ENCODE measurements at regions not wholly inside any gene's neighbourhood (a gene's known extent, or its start where the extent isn't known, plus 50 kb on each side); places are given as distances from the start of the nearest gene placed in this dataset.
A peak's percentile ranks its signal among the peaks of the same experiment; 100 is the strongest.

GRCh38 chr5:33115467-33115866 is 325.3 kb upstream of the TARS1 start:
- H3K27ac ChIP-seq (ENCODE audit: low read depth, low read length), result no peak overlapping the region
- DNase-seq (ENCODE audit: low read depth) (peak; percentile 52), FAIRE-seq (no peak)
- H3K27ac Mint-ChIP-seq (ENCODE audit: unreplicated experiment), result no peak overlapping the region
- H3K9ac ChIP-seq (ENCODE audit: low read length), result no peak overlapping the region
- peaks cover 1% of the 10 kb centered on the region for H3K4me1 Mint-ChIP-seq (ENCODE audit: low read depth, unreplicated experiment)
- H3K4me3 ChIP-seq (ENCODE audit: insufficient read depth, low read depth, low read length), result no peak overlapping the region
- H3K27me3 Mint-ChIP-seq (ENCODE audit: low read depth, unreplicated experiment), result no peaks in the 10 kb centered on the region
- no peaks in the 10 kb centered on the region for H3K9me3 Mint-ChIP-seq (ENCODE audit: unreplicated experiment)
- no peak overlapping the region for H2AFZ ChIP-seq (ENCODE audit: low read depth, low read length)
- peaks cover 3% of the 10 kb centered on the region for H3K4me1 ChIP-seq (ENCODE audit: insufficient read depth, low read length)
- H3K4me3 Mint-ChIP-seq (ENCODE audit: unreplicated experiment), result no peak overlapping the region
- H3K79me2 ChIP-seq (ENCODE audit: insufficient read depth, low read length), result no peaks in the 10 kb centered on the region
- no peak overlapping the region for H3K4me2 ChIP-seq (ENCODE audit: low read length)
- H4K20me1 ChIP-seq (ENCODE audit: insufficient read depth, low read length), result no peaks in the 10 kb centered on the region
- no peaks in the 10 kb centered on the region for H3K9me3 ChIP-seq (ENCODE audit: insufficient read depth, low read depth, low read length)
- no peaks in the 10 kb centered on the region for H3K36me3 ChIP-seq (ENCODE audit: insufficient read depth, low read length)
- no peaks in the 10 kb centered on the region for H3K36me3 Mint-ChIP-seq (ENCODE audit: low read depth, unreplicated experiment)
- no peaks in the 10 kb centered on the region for H3K27me3 ChIP-seq (ENCODE audit: insufficient read depth, low read length)
- no peak for TF ChIP-seq CTCF (IDR thresholded peaks at IDR 0.05; ENCODE audit: insufficient read depth, low read depth, low read length)
- no peak for TF ChIP-seq EZH2 (IDR thresholded peaks at IDR 0.05; ENCODE audit: insufficient read depth, low read length)

- no peak for TF ChIP-seq CTCF (IDR thresholded peaks at IDR 0.05; ENCODE audit: insufficient read depth, low read depth, low read length)
- TF ChIP-seq EZH2 (IDR thresholded peaks at IDR 0.05; ENCODE audit: insufficient read depth, low read length), result no peak
- no peak overlapping the region for H3K27ac Mint-ChIP-seq (ENCODE audit: unreplicated experiment)
- Histone ChIP-seq H3K4me1 (ENCODE audit: insufficient read depth, low read length) (peaks cover 11% of the 10 kb centered on the region), H3K27me3 (ENCODE audit: insufficient read depth, low read length) (no peaks in the 10 kb centered on the region), H3K9ac (ENCODE audit: low read length) (no peak overlapping the region), H3K9me3 (ENCODE audit: insufficient read depth, low read depth, low read length) (no peaks in the 10 kb centered on the region), H3K36me3 (ENCODE audit: insufficient read depth, low read length) (no peaks in the 10 kb centered on the region), H4K20me1 (ENCODE audit: insufficient read depth, low read length) (no peaks in the 10 kb centered on the region), H3K4me2 (ENCODE audit: low read length) (no peak overlapping the region), H3K27ac (ENCODE audit: low read depth, low read length) (no peak overlapping the region), H3K79me2 (ENCODE audit: insufficient read depth, low read length) (no peaks in the 10 kb centered on the region), H2AFZ (ENCODE audit: low read depth, low read length) (no peak overlapping the region), H3K4me3 (ENCODE audit: insufficient read depth, low read depth, low read length) (no peak overlapping the region)
- H3K9me3 Mint-ChIP-seq (ENCODE audit: unreplicated experiment), result no peaks in the 10 kb centered on the region
- no peaks in the 10 kb centered on the region for H3K27me3 Mint-ChIP-seq (ENCODE audit: low read depth, unreplicated experiment)
- peaks cover 7% of the 10 kb centered on the region for H3K4me1 Mint-ChIP-seq (ENCODE audit: low read depth, unreplicated experiment)
- FAIRE-seq (peak; percentile 54), DNase-seq (ENCODE audit: low read depth) (peak; percentile 66)
- H3K4me3 Mint-ChIP-seq (ENCODE audit: unreplicated experiment), result no peak overlapping the region
- H3K36me3 Mint-ChIP-seq (ENCODE audit: low read depth, unreplicated experiment), result no peaks in the 10 kb centered on the region
Observed at GRCh38 chr5:33118761-33119415, 321.9 kb upstream of the TARS1 start.

GRCh38 chr5:33120671-33121070 is 320.1 kb upstream of the TARS1 start:
- peak overlapping the region; percentile 27 for H3K4me2 ChIP-seq (ENCODE audit: low read length)
- H3K27ac ChIP-seq (ENCODE audit: low read depth, low read length), result peak overlapping the region; percentile 46
- H3K4me1 Mint-ChIP-seq (ENCODE audit: low read depth, unreplicated experiment), result peaks cover 7% of the 10 kb centered on the region
- H3K9ac ChIP-seq (ENCODE audit: low read length), result peak overlapping the region; percentile 13
- no peak overlapping the region for H3K4me3 ChIP-seq (ENCODE audit: insufficient read depth, low read depth, low read length)
- no peaks in the 10 kb centered on the region for H3K9me3 ChIP-seq (ENCODE audit: insufficient read depth, low read depth, low read length)
- H3K36me3 ChIP-seq (ENCODE audit: insufficient read depth, low read length), result no peaks in the 10 kb centered on the region
- H3K27me3 ChIP-seq (ENCODE audit: insufficient read depth, low read length), result no peaks in the 10 kb centered on the region
- TF ChIP-seq CTCF (IDR thresholded peaks at IDR 0.05; ENCODE audit: insufficient read depth, low read depth, low read length), result no peak
- TF ChIP-seq EZH2 (IDR thresholded peaks at IDR 0.05; ENCODE audit: insufficient read depth, low read length), result no peak
- no peaks in the 10 kb centered on the region for H4K20me1 ChIP-seq (ENCODE audit: insufficient read depth, low read length)
- no peak overlapping the region for H3K4me3 Mint-ChIP-seq (ENCODE audit: unreplicated experiment)
- H3K27me3 Mint-ChIP-seq (ENCODE audit: low read depth, unreplicated experiment), result no peaks in the 10 kb centered on the region
- H3K9me3 Mint-ChIP-seq (ENCODE audit: unreplicated experiment), result no peaks in the 10 kb centered on the region
- DNase-seq (ENCODE audit: low read depth) (peak; percentile 95), FAIRE-seq (peak; percentile 78)
- H3K4me1 ChIP-seq (ENCODE audit: insufficient read depth, low read length), result peaks cover 11% of the 10 kb centered on the region
- no peak overlapping the region for H2AFZ ChIP-seq (ENCODE audit: low read depth, low read length)
- no peak overlapping the region for H3K27ac Mint-ChIP-seq (ENCODE audit: unreplicated experiment)
- H3K79me2 ChIP-seq (ENCODE audit: insufficient read depth, low read length), result no peaks in the 10 kb centered on the region
- no peaks in the 10 kb centered on the region for H3K36me3 Mint-ChIP-seq (ENCODE audit: low read depth, unreplicated experiment)
